Activated naive CD8-positive, alpha-beta T cell (primary cell): ENCODE measurements at regions not wholly inside any gene's neighbourhood (a gene's known extent, or its start where the extent isn't known, plus 50 kb on each side); places are given as distances from the start of the nearest gene placed in this dataset.
"Not testable (repeated sequence)": the region's sequence is repeated elsewhere in the genome, so short reads cannot be mapped to it uniquely, and the experiment has no call there.

ENCODE experiments used
- H3K27ac Mint-ChIP-seq: one replicate; pipeline ENCODE4 v1.8.0; 2021; ENCODE audit warnings: mixed read lengths
- H3K27me3 Mint-ChIP-seq: one replicate; pipeline ENCODE4 v1.8.0; 2021; ENCODE audit warnings: mixed read lengths
- H3K36me3 Mint-ChIP-seq: one replicate; pipeline ENCODE4 v1.8.0; 2021; ENCODE audit warnings: mixed read lengths
- H3K4me1 Mint-ChIP-seq: one replicate; pipeline ENCODE4 v1.8.0; 2021; ENCODE audit warnings: low read depth, mixed read lengths
- H3K4me3 Mint-ChIP-seq: one replicate; pipeline ENCODE4 v1.8.0; 2021; ENCODE audit warnings: mild to moderate bottlenecking, mixed read lengths
- H3K9me3 Mint-ChIP-seq: one replicate; pipeline ENCODE4 v1.8.0; 2021; ENCODE audit warnings: low read depth, mixed read lengths

DNA sequence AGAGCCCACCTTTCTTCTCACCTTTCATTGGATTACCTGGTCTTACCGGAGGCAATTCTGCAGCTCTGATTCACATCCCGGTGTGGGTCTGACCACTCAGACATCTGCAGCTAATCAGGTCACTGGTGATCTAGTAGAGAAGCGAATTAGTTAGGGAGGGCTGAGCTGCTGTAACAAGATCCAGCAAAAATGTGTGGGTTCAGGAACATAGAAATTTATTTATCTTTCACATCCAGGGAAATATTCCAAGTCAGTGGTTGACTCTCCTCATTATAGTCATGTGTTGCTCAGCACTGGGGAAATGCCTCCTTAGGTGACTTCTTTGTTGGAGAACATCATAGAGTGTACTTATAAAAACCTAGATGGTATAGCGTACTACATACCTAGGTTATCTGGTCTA is 218.7 kb upstream of the PELI2 start:
- no peaks in the 10 kb centered on the region for H3K9me3 Mint-ChIP-seq
- H3K36me3 Mint-ChIP-seq, result no peaks in the 10 kb centered on the region
- no peak overlapping the region for H3K4me3 Mint-ChIP-seq
- no peak overlapping the region for H3K27ac Mint-ChIP-seq
- no peaks in the 10 kb centered on the region for H3K4me1 Mint-ChIP-seq
- H3K27me3 Mint-ChIP-seq, result no peaks in the 10 kb centered on the region

DNA sequence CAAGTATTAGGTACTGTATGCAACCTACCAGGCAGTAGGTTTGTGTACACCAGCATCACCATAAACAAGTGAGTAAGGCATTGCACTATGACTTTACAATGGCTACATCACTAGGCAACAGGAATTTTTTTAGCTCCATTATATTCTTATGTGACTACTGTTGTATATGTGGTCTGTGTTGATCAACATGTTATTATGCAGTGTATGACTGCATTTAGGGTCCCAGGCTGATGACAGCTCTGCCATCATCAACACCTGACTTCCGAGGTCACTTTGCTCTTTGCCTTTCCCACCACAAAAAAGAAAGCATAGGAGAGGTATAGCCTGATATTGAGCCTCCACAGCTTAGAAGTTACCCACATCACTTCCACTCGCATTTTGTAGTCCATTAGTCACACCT is 217.5 kb upstream of the PELI2 start:
- Mint-ChIP-seq H3K27ac (no peak overlapping the region), H3K9me3 (no peaks in the 10 kb centered on the region), H3K27me3 (no peaks in the 10 kb centered on the region), H3K36me3 (no peaks in the 10 kb centered on the region), H3K4me1 (no peaks in the 10 kb centered on the region), H3K4me3 (no peak overlapping the region)

GRCh38 chr14:55901291-55901690 is 216.9 kb upstream of the PELI2 start:
- Mint-ChIP-seq H3K4me3 (no peak overlapping the region), H3K36me3 (no peaks in the 10 kb centered on the region), H3K27ac (no peak overlapping the region), H3K4me1 (no peaks in the 10 kb centered on the region), H3K27me3 (no peaks in the 10 kb centered on the region), H3K9me3 (no peaks in the 10 kb centered on the region)

DNA sequence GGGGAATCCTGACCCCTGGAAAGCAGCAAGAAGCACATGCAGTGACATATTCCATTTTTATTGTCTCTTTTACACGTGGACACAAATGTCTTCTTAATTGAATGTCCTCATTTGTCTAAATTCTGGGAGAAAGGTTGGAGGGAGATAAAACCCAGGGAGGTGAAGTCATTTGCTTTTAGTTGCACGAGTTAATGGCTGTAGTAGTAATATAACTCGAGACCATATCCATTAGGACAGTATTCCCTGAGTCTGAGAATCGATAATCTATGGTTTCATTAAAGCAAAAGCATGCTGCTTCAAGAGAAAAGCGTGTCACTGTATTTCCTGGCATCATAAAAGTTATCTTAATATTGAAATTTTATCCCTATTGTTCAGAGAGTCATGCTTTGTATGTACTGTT is 216.0 kb upstream of the PELI2 start:
- H3K4me3 Mint-ChIP-seq, result no peak overlapping the region
- no peak overlapping the region for H3K27ac Mint-ChIP-seq
- H3K36me3 Mint-ChIP-seq, result no peaks in the 10 kb centered on the region
- no peaks in the 10 kb centered on the region for H3K4me1 Mint-ChIP-seq
- no peaks in the 10 kb centered on the region for H3K27me3 Mint-ChIP-seq
- no peaks in the 10 kb centered on the region for H3K9me3 Mint-ChIP-seq

DNA sequence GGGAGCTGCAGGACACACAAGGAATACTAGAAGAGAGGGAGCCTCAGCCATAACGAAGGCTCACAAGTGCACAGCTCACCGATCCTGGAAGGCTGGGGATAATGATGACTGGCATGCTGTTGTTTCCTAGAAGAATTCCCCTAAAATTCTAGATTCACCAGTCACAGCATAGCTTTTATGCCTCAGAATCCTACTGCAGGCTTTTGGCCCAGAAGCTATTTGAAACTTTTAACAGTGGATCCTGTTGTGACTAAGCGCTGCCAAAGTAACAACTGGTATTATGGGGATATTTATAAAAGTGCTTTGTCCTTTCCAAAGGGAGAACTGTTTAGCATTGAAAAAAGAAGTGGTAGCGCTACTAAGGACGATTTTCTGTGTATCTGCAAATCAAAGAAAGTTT is 214.1 kb upstream of the PELI2 start:
- Mint-ChIP-seq H3K4me3 (no peak overlapping the region), H3K36me3 (no peaks in the 10 kb centered on the region), H3K4me1 (no peaks in the 10 kb centered on the region), H3K27me3 (no peaks in the 10 kb centered on the region), H3K27ac (no peak overlapping the region), H3K9me3 (no peaks in the 10 kb centered on the region)

DNA sequence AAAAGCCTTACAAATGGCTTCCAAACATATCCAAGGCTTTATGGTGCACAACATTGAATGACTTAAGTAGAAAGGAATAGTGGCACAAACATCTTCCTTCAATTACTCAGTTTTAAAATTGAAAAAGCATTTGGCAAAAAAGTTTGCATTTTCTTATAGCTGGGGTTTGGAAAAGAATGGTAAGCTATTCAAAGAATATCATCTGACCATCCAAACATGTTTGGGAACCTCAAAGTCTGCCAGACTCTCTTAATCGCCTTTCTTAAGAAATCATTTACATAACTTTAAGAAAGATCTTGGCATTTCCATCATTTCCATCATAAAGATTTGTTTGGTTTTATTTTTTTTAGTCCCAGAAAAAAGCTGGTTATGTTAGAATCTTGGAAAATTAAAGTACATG is 210.1 kb upstream of the PELI2 start:
- Mint-ChIP-seq H3K9me3 (no peaks in the 10 kb centered on the region), H3K4me3 (no peak overlapping the region), H3K27me3 (no peaks in the 10 kb centered on the region), H3K27ac (no peak overlapping the region), H3K36me3 (no peaks in the 10 kb centered on the region), H3K4me1 (no peaks in the 10 kb centered on the region)

DNA sequence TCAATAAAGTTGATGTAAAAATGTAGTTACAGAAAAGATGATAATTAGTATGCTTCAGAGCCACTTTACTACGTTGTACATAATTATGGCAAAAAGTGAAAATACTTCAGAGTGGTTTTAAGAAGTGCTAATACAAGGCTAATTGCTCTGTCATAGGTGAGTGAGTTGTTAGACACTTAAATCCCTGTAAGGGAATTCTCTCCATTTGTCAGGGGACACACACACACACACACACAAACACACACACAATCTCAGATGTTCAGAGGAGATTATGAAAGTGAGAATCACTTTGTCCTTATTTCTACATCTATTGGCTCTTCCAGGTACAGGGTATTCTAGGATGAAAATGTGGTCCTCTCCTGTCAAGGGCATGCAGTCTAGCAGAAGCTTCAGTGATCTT is 208.3 kb upstream of the PELI2 start:
- H3K9me3 Mint-ChIP-seq, result no peaks in the 10 kb centered on the region
- H3K4me3 Mint-ChIP-seq, result no peak overlapping the region
- H3K27me3 Mint-ChIP-seq, result peaks cover 5% of the 10 kb centered on the region
- H3K36me3 Mint-ChIP-seq, result no peaks in the 10 kb centered on the region
- H3K27ac Mint-ChIP-seq, result no peak overlapping the region
- no peaks in the 10 kb centered on the region for H3K4me1 Mint-ChIP-seq

GRCh38 chr14:55910601-55911243 is 207.5 kb upstream of the PELI2 start:
- peaks cover 7% of the 10 kb centered on the region for H3K27me3 Mint-ChIP-seq
- H3K36me3 Mint-ChIP-seq, result no peaks in the 10 kb centered on the region
- H3K9me3 Mint-ChIP-seq, result no peaks in the 10 kb centered on the region
- H3K4me3 Mint-ChIP-seq, result no peak overlapping the region
- no peak overlapping the region for H3K27ac Mint-ChIP-seq
- H3K4me1 Mint-ChIP-seq, result no peaks in the 10 kb centered on the region

DNA sequence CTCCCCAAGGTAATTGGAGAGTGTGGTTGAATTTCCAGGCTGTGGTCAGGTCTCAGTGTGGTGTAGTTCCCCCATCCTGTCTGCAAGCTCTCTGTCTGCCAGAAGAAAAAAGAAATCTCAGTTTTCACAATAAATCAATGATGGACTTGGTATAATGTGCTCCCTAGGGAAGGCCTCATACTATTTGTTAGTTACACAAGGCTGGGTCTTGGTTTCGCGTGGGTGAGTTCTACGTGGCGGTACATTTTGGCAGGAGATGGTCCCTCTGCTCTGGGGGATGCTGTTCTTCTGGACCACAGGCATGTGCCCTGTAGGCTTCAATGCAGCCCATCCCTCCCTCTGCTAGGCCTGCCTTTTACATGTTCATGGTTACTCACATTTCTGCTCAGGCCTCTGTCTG is 206.4 kb upstream of the PELI2 start:
- Mint-ChIP-seq H3K9me3 (peaks cover 4% of the 10 kb centered on the region), H3K4me1 (no peaks in the 10 kb centered on the region), H3K36me3 (no peaks in the 10 kb centered on the region), H3K27me3 (peaks cover 13% of the 10 kb centered on the region), H3K4me3 (no peak overlapping the region), H3K27ac (no peak overlapping the region)

GRCh38 chr14:55912344-55912743 is 205.9 kb upstream of the PELI2 start:
- no peak overlapping the region for H3K4me3 Mint-ChIP-seq
- H3K9me3 Mint-ChIP-seq, result peaks cover 4% of the 10 kb centered on the region
- no peak overlapping the region for H3K27ac Mint-ChIP-seq
- H3K27me3 Mint-ChIP-seq, result peaks cover 16% of the 10 kb centered on the region
- H3K36me3 Mint-ChIP-seq, result no peaks in the 10 kb centered on the region
- H3K4me1 Mint-ChIP-seq, result no peaks in the 10 kb centered on the region

- peaks cover 16% of the 10 kb centered on the region for H3K27me3 Mint-ChIP-seq
- H3K36me3 Mint-ChIP-seq, result no peaks in the 10 kb centered on the region
- no peak overlapping the region for H3K4me3 Mint-ChIP-seq
- peaks cover 4% of the 10 kb centered on the region for H3K9me3 Mint-ChIP-seq
- H3K4me1 Mint-ChIP-seq, result no peaks in the 10 kb centered on the region
- H3K27ac Mint-ChIP-seq, result no peak overlapping the region
These were observed 204.7 kb upstream of the PELI2 start for GRCh38 chr14:55913324-55914025.

DNA sequence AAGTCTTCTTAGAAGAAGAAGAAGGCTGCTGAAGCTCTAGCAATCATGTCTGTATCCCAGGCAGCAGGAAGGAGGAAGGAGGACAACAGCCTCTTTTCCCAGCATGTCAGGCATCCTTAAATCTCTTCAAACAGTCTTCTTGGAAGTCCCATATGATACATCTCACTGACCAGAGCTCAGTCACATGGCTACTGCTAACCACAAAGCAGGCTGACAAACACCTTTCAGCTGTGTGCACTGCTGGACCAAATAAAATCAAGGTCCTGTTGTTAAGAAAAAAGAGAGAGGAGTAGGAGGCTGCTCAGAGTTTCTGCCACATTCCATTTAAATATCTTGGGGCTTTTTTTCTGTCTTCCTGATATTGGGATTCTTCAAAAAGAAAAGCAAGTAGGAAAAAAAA is 203.4 kb upstream of the PELI2 start:
- Mint-ChIP-seq H3K4me3 (no peak overlapping the region), H3K9me3 (peaks cover 4% of the 10 kb centered on the region), H3K4me1 (no peaks in the 10 kb centered on the region), H3K27ac (no peak overlapping the region), H3K36me3 (no peaks in the 10 kb centered on the region), H3K27me3 (peaks cover 16% of the 10 kb centered on the region)

- Mint-ChIP-seq H3K27me3 (peaks cover 16% of the 10 kb centered on the region), H3K4me1 (no peaks in the 10 kb centered on the region), H3K27ac (no peak overlapping the region), H3K4me3 (no peak overlapping the region), H3K9me3 (peaks cover 4% of the 10 kb centered on the region), H3K36me3 (no peaks in the 10 kb centered on the region)
These were observed 202.8 kb upstream of the PELI2 start for GRCh38 chr14:55915456-55915855.

DNA sequence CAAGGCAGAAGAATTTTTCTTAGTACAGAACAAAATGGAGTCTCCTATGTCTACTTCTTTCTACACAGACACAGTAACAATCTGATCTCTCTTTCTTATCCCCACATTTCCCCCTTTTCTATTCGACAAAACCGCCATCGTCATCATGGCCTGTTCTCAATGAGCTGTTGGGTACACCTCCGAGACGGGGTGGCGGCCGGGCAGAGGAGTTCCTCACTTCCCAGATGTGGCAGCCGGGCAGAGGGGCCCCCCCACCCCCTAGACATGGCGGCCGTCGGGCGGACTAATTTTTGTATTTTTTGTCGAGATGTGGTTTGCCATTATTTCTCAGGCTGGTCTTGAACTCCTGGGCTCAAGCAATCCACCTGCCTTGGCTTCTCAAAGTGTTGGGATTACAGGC is 198.4 kb upstream of the PELI2 start:
- peaks cover 11% of the 10 kb centered on the region for H3K27me3 Mint-ChIP-seq
- not testable (repeated sequence) for H3K27ac Mint-ChIP-seq, H3K4me1 Mint-ChIP-seq, H3K9me3 Mint-ChIP-seq, H3K4me3 Mint-ChIP-seq, H3K36me3 Mint-ChIP-seq

- Mint-ChIP-seq H3K9me3 (peaks cover 1% of the 10 kb centered on the region), H3K36me3 (no peaks in the 10 kb centered on the region), H3K27ac (no peak overlapping the region), H3K27me3 (peaks cover 4% of the 10 kb centered on the region), H3K4me1 (no peaks in the 10 kb centered on the region), H3K4me3 (no peak overlapping the region)
These were observed 196.7 kb upstream of the PELI2 start for GRCh38 chr14:55921511-55921910.

DNA sequence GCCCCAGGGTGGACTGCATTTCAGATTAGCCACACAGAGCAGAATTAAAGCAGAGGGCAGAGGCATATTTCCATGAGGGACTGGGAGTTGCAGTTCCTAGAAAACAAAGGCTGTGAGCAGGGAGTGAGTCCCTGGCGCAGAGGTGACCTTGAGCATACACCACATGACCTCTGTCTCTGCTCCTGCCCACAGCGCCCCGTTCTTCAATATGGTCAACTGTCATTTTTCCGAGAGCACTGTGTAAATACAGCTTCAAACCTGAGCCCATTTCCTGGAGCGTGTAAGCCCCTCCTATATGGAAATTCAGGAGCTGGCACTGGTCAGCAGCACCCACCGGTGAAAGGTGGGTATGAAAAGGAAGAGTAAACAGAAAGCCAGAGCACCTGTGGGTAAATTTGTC is 192.2 kb upstream of the PELI2 start:
- H3K4me3 Mint-ChIP-seq, result no peak overlapping the region
- peaks cover 4% of the 10 kb centered on the region for H3K27me3 Mint-ChIP-seq
- H3K27ac Mint-ChIP-seq, result no peak overlapping the region
- H3K4me1 Mint-ChIP-seq, result no peaks in the 10 kb centered on the region
- H3K36me3 Mint-ChIP-seq, result no peaks in the 10 kb centered on the region
- no peaks in the 10 kb centered on the region for H3K9me3 Mint-ChIP-seq
